Left ventricle myocardium inferior (tissue), 1 donor: ENCODE measurements at regions not wholly inside any gene's neighbourhood (a gene's known extent, or its start where the extent isn't known, plus 50 kb on each side); places are given as distances from the start of the nearest gene placed in this dataset.
"Not testable (repeated sequence)": the region's sequence is repeated elsewhere in the genome, so short reads cannot be mapped to it uniquely, and the experiment has no call there.

Experiments
- DNase-seq: peaks from one replicate; pipeline ENCODE4 v3.0.0-alpha.2; 2020
- H3K27ac ChIP-seq: fragments of 200-600 bp; replicated peaks from 2 replicates; pipeline ENCODE4 v1.8.0; 2021
- H3K27me3 ChIP-seq: fragments of 200-600 bp; 2 replicates; pipeline ENCODE4 v1.8.0; 2021; ENCODE audit warnings: low read depth
- H3K36me3 ChIP-seq: fragments of 200-600 bp; 2 replicates; pipeline ENCODE4 v1.8.0; 2021
- H3K4me1 ChIP-seq: fragments of 200-600 bp; 2 replicates; pipeline ENCODE4 v1.8.0; 2021
- H3K4me3 ChIP-seq: fragments of 200-600 bp; 2 replicates; pipeline ENCODE4 v1.8.0; 2021; ENCODE audit warnings: mild to moderate bottlenecking, moderate library complexity
- H3K9me3 ChIP-seq: fragments of 200-600 bp; replicated peaks from 2 replicates; pipeline ENCODE4 v1.8.0; 2021
- CTCF ChIP-seq: fragments of 200-600 bp; IDR thresholded peaks from 2 replicates; pipeline ENCODE4 v1.8.0; 2021; ENCODE audit warnings: antibody characterized with exemption, mild to moderate bottlenecking, borderline replicate concordance
- intact Hi-C: fragments of 100-400 bp; cut with micrococcal nuclease; formaldehyde crosslinking; loops from one replicate; pipeline ENCODE4 v1.11.0; 2022
- donor health status: DM: no; HTN: yes; CAD: no; lungs with severe emphysema.

- H3K27me3 ChIP-seq: no peaks in the 10 kb centered on the region
- no peak for TF ChIP-seq CTCF
- H3K4me3 ChIP-seq: no peak overlapping the region
- H3K27ac ChIP-seq: peak overlapping the region; percentile 78
- H3K9me3 ChIP-seq: peaks cover 24% of the 10 kb centered on the region
- no peak for DNase-seq
- no peaks in the 10 kb centered on the region for H3K36me3 ChIP-seq
- intact Hi-C loops: no loop called here
- peaks cover 37% of the 10 kb centered on the region for H3K4me1 ChIP-seq
Measured at GRCh38 chr18:1668279-1668678, 763.6 kb downstream of the ADCYAP1 start.

- intact Hi-C loops, H3K27me3 ChIP-seq, DNase-seq, H3K27ac ChIP-seq, H3K4me3 ChIP-seq, H3K36me3 ChIP-seq: not testable (repeated sequence)
- H3K4me1 ChIP-seq: peaks cover 20% of the 10 kb centered on the region
- H3K9me3 ChIP-seq: peaks cover 25% of the 10 kb centered on the region
Measured at GRCh38 chr18:1671710-1672109, 767.0 kb downstream of the ADCYAP1 start.

GRCh38 chr18:1676387-1676786 is 771.7 kb downstream of the ADCYAP1 start:
- intact Hi-C loops: no loop called here
- Histone ChIP-seq H3K36me3 (no peaks in the 10 kb centered on the region), H3K27ac (no peak overlapping the region), H3K9me3 (peaks cover 20% of the 10 kb centered on the region), H3K27me3 (no peaks in the 10 kb centered on the region), H3K4me3 (no peak overlapping the region), H3K4me1 (no peaks in the 10 kb centered on the region)
- no peak for DNase-seq
- TF ChIP-seq CTCF: no peak

GRCh38 chr18:1680108-1680507 is 775.4 kb downstream of the ADCYAP1 start:
- Histone ChIP-seq H3K27ac (no peak overlapping the region), H3K27me3 (no peaks in the 10 kb centered on the region), H3K4me1 (no peaks in the 10 kb centered on the region), H3K36me3 (no peaks in the 10 kb centered on the region), H3K4me3 (no peak overlapping the region), H3K9me3 (no peaks in the 10 kb centered on the region)
- DNase-seq: no peak
- TF ChIP-seq CTCF: no peak
- intact Hi-C loops: no loop called here

GRCh38 chr18:1691863-1692262 is 787.2 kb downstream of the ADCYAP1 start:
- intact Hi-C loops: no loop called here

GRCh38 chr18:1708006-1708405 is 803.3 kb downstream of the ADCYAP1 start:
- intact Hi-C loops: no loop called here
- H3K36me3 ChIP-seq: no peaks in the 10 kb centered on the region
- H3K27me3 ChIP-seq: no peaks in the 10 kb centered on the region
- no peaks in the 10 kb centered on the region for H3K4me1 ChIP-seq
- DNase-seq: no peak
- H3K9me3 ChIP-seq: peaks cover 8% of the 10 kb centered on the region
- TF ChIP-seq CTCF: no peak
- H3K27ac ChIP-seq: no peak overlapping the region
- no peak overlapping the region for H3K4me3 ChIP-seq

More at GRCh38 chr18:1691863-1692262, 787.2 kb downstream of the ADCYAP1 start:
- DNase-seq: no peak
- no peaks in the 10 kb centered on the region for H3K4me1 ChIP-seq
- no peak for TF ChIP-seq CTCF
- peaks cover 2% of the 10 kb centered on the region for H3K9me3 ChIP-seq
- no peak overlapping the region for H3K4me3 ChIP-seq
- H3K27me3 ChIP-seq: no peaks in the 10 kb centered on the region
- H3K36me3 ChIP-seq: no peaks in the 10 kb centered on the region
- no peak overlapping the region for H3K27ac ChIP-seq
